GM12878 (cell line): ENCODE measurements at regions not wholly inside any gene's neighbourhood (a gene's known extent, or its start where the extent isn't known, plus 50 kb on each side); places are given as distances from the start of the nearest gene placed in this dataset.

Source experiments
- ATAC-seq: fragments of 200-7000 bp; cut with Tn5 transposase; 3 replicates; pipeline ENCODE4 v1.9.1; 2020; ENCODE audit warnings: mild to moderate bottlenecking, moderate library complexity
- BruUV-seq: library from RNA; stranded (reverse); fragments of 400-500 nt; replicated peaks from 2 replicates; lab custom pipeline; 2021; lab: Mats Ljungman, UMichigan
- CTCF ChIA-PET: fragments of 300-600 bp; sonication (Branson Sonifier 250); formaldehyde crosslinking; extraction: SDS; loops from one replicate; lab custom pipeline; 2021; ENCODE audit warnings: inconsistent platforms; lab: Yijun Ruan, JAX
- POLR2A ChIA-PET: fragments of 350-600 bp; formaldehyde crosslinking; extraction: SDS; loops from one replicate; lab custom pipeline; 2021; ENCODE audit warnings: inconsistent platforms; lab: Charles Lee
- RAD21 ChIA-PET: fragments of 300-600 bp; sonication (Branson Sonifier 250); formaldehyde crosslinking; loops from one replicate; lab custom pipeline; 2023; ENCODE audit warnings: antibody characterized with exemption; ENCODE audit not compliant: unreplicated experiment; lab: Charles Lee
- SMC1A ChIA-PET: fragments of 300-600 bp; sonication (Branson Sonifier 250); formaldehyde crosslinking; loops from one replicate; lab custom pipeline; 2023; ENCODE audit not compliant: unreplicated experiment, uncharacterized antibody; lab: Charles Lee
- DNase-seq: peaks from one replicate; pipeline ENCODE4 v3.0.0-alpha.2; 2011; ENCODE audit warnings: low read depth, low spot score
- FAIRE-seq: peaks from 3 replicates; lab custom pipeline; 2011; peaks lifted over from hg19 to GRCh38; lab: Jason Lieb, UNC
- H2AFZ ChIP-seq: 2 replicates; pipeline ENCODE4 v1.6.0; 2011; ENCODE audit warnings: low read depth, low read length, control low read depth; ENCODE audit not compliant: control insufficient read depth
- H3K27ac ChIP-seq: 2 replicates; pipeline ENCODE4 v1.5.1; 2011; ENCODE audit warnings: control low read depth; ENCODE audit not compliant: control insufficient read depth, insufficient read depth
- H3K27me3 ChIP-seq, 2 experiments: replicated peaks in 1 of 2; 2 replicates each; pipeline versions ENCODE4 v1.6.0 to v1.6.1; 2011; ENCODE audit warnings: low read length in 1 of 2; ENCODE audit not compliant: control insufficient read depth in 2 of 2, insufficient read depth in 2 of 2
- H3K36me3 ChIP-seq, 2 experiments: 2 replicates each; pipeline ENCODE4 v1.5.1; 2011; ENCODE audit warnings: low read length in 1 of 2; ENCODE audit not compliant: control insufficient read depth in 2 of 2, insufficient read depth in 2 of 2
- H3K4me1 ChIP-seq: 2 replicates; pipeline ENCODE4 v1.6.1; 2011; ENCODE audit warnings: mild to moderate bottlenecking, low read length, moderate library complexity, mixed read lengths; ENCODE audit not compliant: control insufficient read depth, insufficient read depth
- H3K4me2 ChIP-seq: 2 replicates; pipeline ENCODE4 v1.6.0; 2011; ENCODE audit warnings: control low read depth; ENCODE audit not compliant: control insufficient read depth, insufficient read depth
- H3K4me3 ChIP-seq: fragments of 200-600 bp; sonication (generic); 2 replicates; pipeline ENCODE4 v1.5.1; 2016
- H3K79me2 ChIP-seq: 2 replicates; pipeline ENCODE4 v1.6.0; 2011; ENCODE audit warnings: low read length; ENCODE audit not compliant: control insufficient read depth, insufficient read depth
- H3K9ac ChIP-seq: 2 replicates; pipeline ENCODE4 v1.8.0; 2011; ENCODE audit warnings: low read length, control low read depth, mixed read lengths; ENCODE audit not compliant: control insufficient read depth, insufficient read depth
- H3K9me3 ChIP-seq: replicated peaks from 3 replicates; pipeline ENCODE4 v1.5.1; 2011; ENCODE audit warnings: mild to moderate bottlenecking, low read length; ENCODE audit not compliant: control insufficient read depth, insufficient read depth
- H4K20me1 ChIP-seq: 2 replicates; pipeline ENCODE4 v1.6.0; 2011; ENCODE audit not compliant: control insufficient read depth, insufficient read depth
- CBX3 ChIP-seq: fragments of 200-600 bp; sonication (generic); IDR thresholded peaks from 2 replicates; pipeline ENCODE4 v1.6.1; 2016; ENCODE audit warnings: low read depth, borderline replicate concordance
- EED ChIP-seq: sonication (generic); IDR thresholded peaks from 2 replicates; pipeline ENCODE4 v1.6.1; 2016; ENCODE audit warnings: antibody characterized with exemption, low read depth
- HDGF ChIP-seq: fragments of 450-650 bp; IDR thresholded peaks from 2 replicates; pipeline ENCODE4 v1.6.1; 2016; ENCODE audit warnings: antibody characterized with exemption
- KDM1A ChIP-seq: fragments of 200-600 bp; sonication (generic); IDR thresholded peaks from 2 replicates; pipeline ENCODE4 v1.6.1; 2016; ENCODE audit warnings: borderline replicate concordance
- MTA3 ChIP-seq: IDR thresholded peaks from 2 replicates; pipeline ENCODE4 v1.6.1; 2012; ENCODE audit warnings: low read length, inconsistent platforms, borderline replicate concordance
- PAX5 ChIP-seq: IDR thresholded peaks from 2 replicates; pipeline ENCODE4 v1.6.1; 2011; ENCODE audit warnings: low read depth, low read length, borderline replicate concordance
- PML ChIP-seq: IDR thresholded peaks from 2 replicates; pipeline ENCODE4 v1.6.1; 2012; ENCODE audit warnings: low read length, inconsistent platforms
- RBBP5 ChIP-seq: fragments of 200-600 bp; sonication (generic); conservative IDR thresholded peaks from 2 replicates; pipeline ENCODE4 v1.6.1; 2016
- RCOR1 ChIP-seq: conservative IDR thresholded peaks from 2 replicates; pipeline ENCODE4 v1.6.1; 2012; ENCODE audit warnings: low read depth, low read length, improper control_type of control experiment
- SMAD1 ChIP-seq: fragments of 450-650 bp; IDR thresholded peaks from 2 replicates; pipeline ENCODE4 v1.6.1; 2018; ENCODE audit warnings: mild to moderate bottlenecking, low read depth; ENCODE audit not compliant: partially characterized antibody
- YBX1 ChIP-seq: fragments of 450-650 bp; IDR thresholded peaks from 2 replicates; pipeline ENCODE4 v1.6.1; 2016; ENCODE audit warnings: antibody characterized with exemption
- ZBED1 ChIP-seq: IDR thresholded peaks from 2 replicates; pipeline ENCODE4 v1.6.1; 2016; ENCODE audit warnings: borderline replicate concordance
- ZNF384 ChIP-seq: IDR thresholded peaks from 2 replicates; pipeline ENCODE4 v1.6.1; 2012; ENCODE audit warnings: low read depth, mild to moderate bottlenecking, low read length, improper control_type of control experiment, borderline replicate concordance
- ZSCAN29 ChIP-seq: fragments of 450-650 bp; IDR thresholded peaks from 2 replicates; pipeline ENCODE4 v1.6.1; 2017; ENCODE audit warnings: mild to moderate bottlenecking, moderate library complexity
- ZZZ3 ChIP-seq: IDR thresholded peaks from 2 replicates; pipeline ENCODE4 v1.6.1; 2011; ENCODE audit warnings: low read depth; ENCODE audit not compliant: control insufficient read depth, insufficient read length
- WGBS: methylation state at CpG from one replicate; pipeline ENCODE4 v1.1.6; 2016; ENCODE audit warnings: low lambda C conversion rate; ENCODE audit not compliant: insufficient replicate concordance, insufficient coverage; ENCODE audit errors: missing lambda C conversion rate; 5-methylcytosine and 5-hydroxymethylcytosine counted together
- in situ Hi-C: fragments of 300-500 bp; cut with MboI; formaldehyde crosslinking; loops from 9 replicates; pipeline ENCODE4 v1.14.3; 2018; ENCODE audit warnings: mixed read lengths
- intact Hi-C: fragments of 100-400 bp; cut with micrococcal nuclease; formaldehyde crosslinking; loops from one replicate; pipeline ENCODE4 v1.14.2; 2022; ENCODE audit not compliant: unreplicated experiment
- TF ChIP-seq, protein P1 (sequence below): fragments of 450-650 bp; IDR thresholded peaks from 2 replicates; pipeline ENCODE4 v1.6.1; 2016; ENCODE audit warnings: mild to moderate bottlenecking
- TF ChIP-seq, protein P2 (sequence below): fragments of 450-650 bp; IDR thresholded peaks from 2 replicates; pipeline ENCODE4 v1.6.1; 2018; ENCODE audit warnings: mild to moderate bottlenecking, low read depth, moderate library complexity; ENCODE audit not compliant: partially characterized antibody
- TF ChIP-seq, protein P3 (sequence below): IDR thresholded peaks from 2 replicates; pipeline ENCODE4 v1.6.1; 2012; ENCODE audit warnings: low read length, inconsistent platforms
- TF ChIP-seq, protein P4 (sequence below): fragments of 450-650 bp; IDR thresholded peaks from 2 replicates; pipeline ENCODE4 v1.6.1; 2017; ENCODE audit warnings: mild to moderate bottlenecking, low read depth, inconsistent platforms; ENCODE audit not compliant: poor library complexity, severe bottlenecking

DNA sequence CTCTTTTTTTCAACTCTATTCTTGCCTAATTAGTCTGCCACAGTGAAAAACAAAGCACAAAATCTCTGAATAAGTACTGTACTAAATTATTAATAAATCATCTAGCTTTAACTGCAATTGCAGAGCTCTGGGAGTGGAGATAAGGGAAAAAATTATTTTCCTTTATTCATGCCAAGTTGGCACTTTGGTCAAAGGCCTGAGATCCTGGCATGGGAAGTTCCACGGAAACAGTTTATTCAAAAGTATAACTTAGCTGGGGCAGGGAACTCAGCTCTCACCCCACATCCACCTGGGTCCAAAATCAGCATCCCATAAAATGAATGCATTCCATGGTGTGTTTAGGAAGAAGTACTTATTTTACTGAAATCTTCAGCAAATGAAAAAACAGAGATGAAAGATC, 185.2 kb upstream of the APCDD1 start:
- Histone ChIP-seq H3K27ac (no peak overlapping the region), H3K4me2 (no peak overlapping the region), H2AFZ (no peak overlapping the region), H3K27me3 (no peaks in the 10 kb centered on the region), H3K79me2 (no peaks in the 10 kb centered on the region), H4K20me1 (no peaks in the 10 kb centered on the region; the same call in 1 of the 2 replicates), H3K4me1 (peaks cover under 1% of the 10 kb centered on the region; the same call in 1 of the 2 replicates), H3K4me3 (no peak overlapping the region), H3K9me3 (no peaks in the 10 kb centered on the region), H3K9ac (no peak overlapping the region), H3K36me3 (no peaks in the 10 kb centered on the region)
- RAD21 ChIA-PET, result no interaction called here
- FAIRE-seq (no peak), DNase-seq (no peak), ATAC-seq (no peak)
- WGBS, result 81% methylated on average over 1 of the region's 1 CpG
- BruUV-seq, result no TSS peak
- intact Hi-C loops, result loop anchor here (10.0 kb wide), 1 partner anchor 64 kb away; no protein-coding TSS in a partner anchor
- TF ChIP-seq ZZZ3 (no peak), PML (no peak), YBX1 (no peak), CBX3 (no peak), ZSCAN29 (no peak), MTA3 (no peak), RCOR1 (no peak), HDGF (no peak), RBBP5 (no peak), KDM1A (no peak), PAX5 (no peak), ZBED1 (no peak), EED (no peak), ZNF384 (no peak), SMAD1 (no peak)
- TF ChIP-seq, protein P1, sequence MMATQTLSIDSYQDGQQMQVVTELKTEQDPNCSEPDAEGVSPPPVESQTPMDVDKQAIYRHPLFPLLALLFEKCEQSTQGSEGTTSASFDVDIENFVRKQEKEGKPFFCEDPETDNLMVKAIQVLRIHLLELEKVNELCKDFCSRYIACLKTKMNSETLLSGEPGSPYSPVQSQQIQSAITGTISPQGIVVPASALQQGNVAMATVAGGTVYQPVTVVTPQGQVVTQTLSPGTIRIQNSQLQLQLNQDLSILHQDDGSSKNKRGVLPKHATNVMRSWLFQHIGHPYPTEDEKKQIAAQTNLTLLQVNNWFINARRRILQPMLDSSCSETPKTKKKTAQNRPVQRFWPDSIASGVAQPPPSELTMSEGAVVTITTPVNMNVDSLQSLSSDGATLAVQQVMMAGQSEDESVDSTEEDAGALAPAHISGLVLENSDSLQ, result no peak
- TF ChIP-seq, protein P2, sequence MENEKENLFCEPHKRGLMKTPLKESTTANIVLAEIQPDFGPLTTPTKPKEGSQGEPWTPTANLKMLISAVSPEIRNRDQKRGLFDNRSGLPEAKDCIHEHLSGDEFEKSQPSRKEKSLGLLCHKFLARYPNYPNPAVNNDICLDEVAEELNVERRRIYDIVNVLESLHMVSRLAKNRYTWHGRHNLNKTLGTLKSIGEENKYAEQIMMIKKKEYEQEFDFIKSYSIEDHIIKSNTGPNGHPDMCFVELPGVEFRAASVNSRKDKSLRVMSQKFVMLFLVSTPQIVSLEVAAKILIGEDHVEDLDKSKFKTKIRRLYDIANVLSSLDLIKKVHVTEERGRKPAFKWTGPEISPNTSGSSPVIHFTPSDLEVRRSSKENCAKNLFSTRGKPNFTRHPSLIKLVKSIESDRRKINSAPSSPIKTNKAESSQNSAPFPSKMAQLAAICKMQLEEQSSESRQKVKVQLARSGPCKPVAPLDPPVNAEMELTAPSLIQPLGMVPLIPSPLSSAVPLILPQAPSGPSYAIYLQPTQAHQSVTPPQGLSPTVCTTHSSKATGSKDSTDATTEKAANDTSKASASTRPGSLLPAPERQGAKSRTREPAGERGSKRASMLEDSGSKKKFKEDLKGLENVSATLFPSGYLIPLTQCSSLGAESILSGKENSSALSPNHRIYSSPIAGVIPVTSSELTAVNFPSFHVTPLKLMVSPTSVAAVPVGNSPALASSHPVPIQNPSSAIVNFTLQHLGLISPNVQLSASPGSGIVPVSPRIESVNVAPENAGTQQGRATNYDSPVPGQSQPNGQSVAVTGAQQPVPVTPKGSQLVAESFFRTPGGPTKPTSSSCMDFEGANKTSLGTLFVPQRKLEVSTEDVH, result no peak
- TF ChIP-seq, protein P3, sequence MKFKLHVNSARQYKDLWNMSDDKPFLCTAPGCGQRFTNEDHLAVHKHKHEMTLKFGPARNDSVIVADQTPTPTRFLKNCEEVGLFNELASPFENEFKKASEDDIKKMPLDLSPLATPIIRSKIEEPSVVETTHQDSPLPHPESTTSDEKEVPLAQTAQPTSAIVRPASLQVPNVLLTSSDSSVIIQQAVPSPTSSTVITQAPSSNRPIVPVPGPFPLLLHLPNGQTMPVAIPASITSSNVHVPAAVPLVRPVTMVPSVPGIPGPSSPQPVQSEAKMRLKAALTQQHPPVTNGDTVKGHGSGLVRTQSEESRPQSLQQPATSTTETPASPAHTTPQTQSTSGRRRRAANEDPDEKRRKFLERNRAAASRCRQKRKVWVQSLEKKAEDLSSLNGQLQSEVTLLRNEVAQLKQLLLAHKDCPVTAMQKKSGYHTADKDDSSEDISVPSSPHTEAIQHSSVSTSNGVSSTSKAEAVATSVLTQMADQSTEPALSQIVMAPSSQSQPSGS, result no peak
- TF ChIP-seq, protein P4, sequence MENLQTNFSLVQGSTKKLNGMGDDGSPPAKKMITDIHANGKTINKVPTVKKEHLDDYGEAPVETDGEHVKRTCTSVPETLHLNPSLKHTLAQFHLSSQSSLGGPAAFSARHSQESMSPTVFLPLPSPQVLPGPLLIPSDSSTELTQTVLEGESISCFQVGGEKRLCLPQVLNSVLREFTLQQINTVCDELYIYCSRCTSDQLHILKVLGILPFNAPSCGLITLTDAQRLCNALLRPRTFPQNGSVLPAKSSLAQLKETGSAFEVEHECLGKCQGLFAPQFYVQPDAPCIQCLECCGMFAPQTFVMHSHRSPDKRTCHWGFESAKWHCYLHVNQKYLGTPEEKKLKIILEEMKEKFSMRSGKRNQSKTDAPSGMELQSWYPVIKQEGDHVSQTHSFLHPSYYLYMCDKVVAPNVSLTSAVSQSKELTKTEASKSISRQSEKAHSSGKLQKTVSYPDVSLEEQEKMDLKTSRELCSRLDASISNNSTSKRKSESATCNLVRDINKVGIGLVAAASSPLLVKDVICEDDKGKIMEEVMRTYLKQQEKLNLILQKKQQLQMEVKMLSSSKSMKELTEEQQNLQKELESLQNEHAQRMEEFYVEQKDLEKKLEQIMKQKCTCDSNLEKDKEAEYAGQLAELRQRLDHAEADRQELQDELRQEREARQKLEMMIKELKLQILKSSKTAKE, result no peak
- CTCF ChIA-PET, result interaction anchor here (1.4 kb wide), 1 partner anchor 250 kb away, joined by 3 read pairs; no protein-coding TSS in a partner anchor
- POLR2A ChIA-PET, result no interaction called here
- SMC1A ChIA-PET, result no interaction called here
- in situ Hi-C loops, result no loop called here
